ENCODE measurements at regions not wholly inside any gene's neighbourhood (a gene's known extent, or its start where the extent isn't known, plus 50 kb on each side); places are given as distances from the start of the nearest gene placed in this dataset.

DNA sequence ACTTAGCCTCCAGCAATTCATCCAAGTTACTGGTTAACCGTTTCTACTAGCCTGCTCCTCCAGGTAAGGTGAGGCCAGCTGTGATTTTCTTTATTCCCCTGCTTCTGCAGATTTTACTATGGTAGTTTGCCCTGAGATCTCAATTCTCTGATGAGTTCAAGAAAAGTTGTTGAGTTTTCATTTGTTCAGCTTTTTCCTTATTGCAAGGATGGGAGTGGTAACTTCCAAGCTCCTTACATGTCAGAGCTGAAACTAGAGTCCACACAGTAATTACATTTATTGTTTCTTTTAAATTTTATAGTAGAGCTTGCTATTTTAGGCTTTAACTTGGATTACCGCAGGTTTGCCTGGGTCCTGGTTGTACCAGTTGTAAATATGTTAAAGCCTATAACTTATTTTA is 76.9 kb upstream of the ZRANB2 start:
- no peak for TF ChIP-seq ZNF274 (IDR thresholded peaks at IDR 0.05; ENCODE audit: low read depth, low read length)
- TF ChIP-seq SUZ12 (IDR thresholded peaks at IDR 0.05; ENCODE audit: extremely low read depth, insufficient read depth, insufficient read length): no peak
